ENCODE measurements at regions not wholly inside any gene's neighbourhood (a gene's known extent, or its start where the extent isn't known, plus 50 kb on each side); places are given as distances from the start of the nearest gene placed in this dataset.

DNA sequence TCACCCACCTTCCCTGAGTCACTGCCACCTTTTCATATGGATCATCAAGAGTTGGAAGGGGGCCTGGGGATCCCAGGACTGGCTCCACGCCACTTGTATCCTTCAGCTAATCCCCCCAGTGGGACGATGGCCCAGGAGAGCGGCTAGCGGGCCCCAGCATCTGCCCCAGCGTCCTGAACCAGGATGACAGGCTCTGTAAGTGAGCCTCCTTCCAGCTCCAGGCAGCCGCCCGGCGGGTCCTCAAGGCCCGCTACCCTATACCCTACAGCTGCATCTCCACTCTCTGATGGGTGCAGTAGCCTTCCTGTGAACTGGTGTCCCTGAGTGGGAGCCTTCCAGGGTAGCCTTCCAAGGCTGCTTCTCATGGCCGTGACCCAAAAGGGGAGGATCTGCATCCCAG, 183.1 kb downstream of the ATG4C start:
- Histone ChIP-seq H3K9me3 (no peaks in the 10 kb centered on the region), H3K27ac (no peak overlapping the region), H3K4me3 (no peak overlapping the region), H3K27me3 (no peaks in the 10 kb centered on the region), H3K36me3 (no peaks in the 10 kb centered on the region), H3K4me1 (ENCODE audit: insufficient read depth) (no peaks in the 10 kb centered on the region)
- TF ChIP-seq POLR2A (IDR thresholded peaks at IDR 0.05) (no peak), EP300 (IDR thresholded peaks at IDR 0.05) (no peak)
- TF ChIP-seq, protein P1, sequence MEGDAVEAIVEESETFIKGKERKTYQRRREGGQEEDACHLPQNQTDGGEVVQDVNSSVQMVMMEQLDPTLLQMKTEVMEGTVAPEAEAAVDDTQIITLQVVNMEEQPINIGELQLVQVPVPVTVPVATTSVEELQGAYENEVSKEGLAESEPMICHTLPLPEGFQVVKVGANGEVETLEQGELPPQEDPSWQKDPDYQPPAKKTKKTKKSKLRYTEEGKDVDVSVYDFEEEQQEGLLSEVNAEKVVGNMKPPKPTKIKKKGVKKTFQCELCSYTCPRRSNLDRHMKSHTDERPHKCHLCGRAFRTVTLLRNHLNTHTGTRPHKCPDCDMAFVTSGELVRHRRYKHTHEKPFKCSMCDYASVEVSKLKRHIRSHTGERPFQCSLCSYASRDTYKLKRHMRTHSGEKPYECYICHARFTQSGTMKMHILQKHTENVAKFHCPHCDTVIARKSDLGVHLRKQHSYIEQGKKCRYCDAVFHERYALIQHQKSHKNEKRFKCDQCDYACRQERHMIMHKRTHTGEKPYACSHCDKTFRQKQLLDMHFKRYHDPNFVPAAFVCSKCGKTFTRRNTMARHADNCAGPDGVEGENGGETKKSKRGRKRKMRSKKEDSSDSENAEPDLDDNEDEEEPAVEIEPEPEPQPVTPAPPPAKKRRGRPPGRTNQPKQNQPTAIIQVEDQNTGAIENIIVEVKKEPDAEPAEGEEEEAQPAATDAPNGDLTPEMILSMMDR (IDR thresholded peaks at IDR 0.05) = no peak
- intact Hi-C loops (cut with DNase I) = no loop called here
- no peak for DNase-seq
- 86 to 92% (median 89%) methylated on average over 10 of the region's 10 CpGs for WGBS, 3 donors

GRCh38 chr1:62977366-62977765, 193.4 kb downstream of the ATG4C start:
- Histone ChIP-seq H3K36me3 (no peaks in the 10 kb centered on the region), H3K9me3 (no peaks in the 10 kb centered on the region), H3K27ac (no peak overlapping the region), H3K4me1 (ENCODE audit: insufficient read depth) (no peaks in the 10 kb centered on the region), H3K4me3 (no peak overlapping the region), H3K27me3 (no peaks in the 10 kb centered on the region)
- TF ChIP-seq EP300 (IDR thresholded peaks at IDR 0.05) (no peak), POLR2A (IDR thresholded peaks at IDR 0.05) (no peak)
- no peak for DNase-seq
- 4 to 35% (median 9%) methylated on average over 2 of the region's 2 CpGs for WGBS, 3 donors
- intact Hi-C loops (cut with DNase I) = no loop called here

DNA sequence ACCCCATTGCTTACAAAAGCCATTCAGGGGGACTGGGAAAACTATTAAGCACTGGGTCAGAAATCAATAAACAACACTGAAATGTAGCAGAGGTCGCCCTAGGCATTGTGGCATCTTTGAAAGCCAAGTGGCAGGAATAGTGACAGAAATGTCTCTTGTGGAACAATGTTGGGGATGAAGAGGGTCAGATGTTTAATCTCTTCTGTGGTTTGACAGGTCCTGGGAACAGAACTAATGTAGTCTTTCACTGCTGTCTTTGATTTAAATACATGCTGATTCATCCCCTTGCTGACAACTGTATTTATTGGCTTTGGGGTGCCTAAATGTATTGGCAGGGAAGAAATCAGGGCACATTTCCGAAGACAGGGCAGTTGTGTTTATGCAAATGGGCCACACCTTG, 194.8 kb downstream of the ATG4C start:
- H3K4me3 ChIP-seq = no peak overlapping the region
- no peak overlapping the region for H3K27ac ChIP-seq
- H3K9me3 ChIP-seq = no peaks in the 10 kb centered on the region
- TF ChIP-seq EP300 (IDR thresholded peaks at IDR 0.05) (no peak), POLR2A (IDR thresholded peaks at IDR 0.05) (no peak)
- TF ChIP-seq, protein P1 (IDR thresholded peaks at IDR 0.05) = no peak
- no peaks in the 10 kb centered on the region for H3K27me3 ChIP-seq
- intact Hi-C loops (cut with DNase I) = no loop called here
- DNase-seq = no peak
- no peaks in the 10 kb centered on the region for H3K36me3 ChIP-seq
- H3K4me1 ChIP-seq (ENCODE audit: insufficient read depth) = no peaks in the 10 kb centered on the region
- WGBS, 3 donors = 82 to 92% (median 86%) methylated on average over 2 of the region's 2 CpGs

- H3K4me3 ChIP-seq = no peak overlapping the region
- H3K36me3 ChIP-seq = no peaks in the 10 kb centered on the region
- no peaks in the 10 kb centered on the region for H3K4me1 ChIP-seq (ENCODE audit: insufficient read depth)
- WGBS, 3 donors = 91 to 97% (median 93%) methylated on average over 5 of the region's 5 CpGs
- TF ChIP-seq POLR2A (IDR thresholded peaks at IDR 0.05) = no peak
- TF ChIP-seq, protein P1 (IDR thresholded peaks at IDR 0.05) = no peak
- TF ChIP-seq EP300 (IDR thresholded peaks at IDR 0.05) = no peak
- no peaks in the 10 kb centered on the region for H3K9me3 ChIP-seq
- no peak for DNase-seq
- H3K27me3 ChIP-seq = no peaks in the 10 kb centered on the region
- H3K27ac ChIP-seq = no peak overlapping the region
- intact Hi-C loops (cut with DNase I) = no loop called here
These were observed 197.5 kb downstream of the ATG4C start for GRCh38 chr1:62981434-62981833.

GRCh38 chr1:62988867-62989266, 204.9 kb downstream of the ATG4C start:
- H3K36me3 ChIP-seq = no peaks in the 10 kb centered on the region
- intact Hi-C loops (cut with DNase I) = no loop called here
- TF ChIP-seq, protein P1 (IDR thresholded peaks at IDR 0.05) = no peak
- no peak for TF ChIP-seq POLR2A (IDR thresholded peaks at IDR 0.05)
- TF ChIP-seq EP300 (IDR thresholded peaks at IDR 0.05) = no peak
- H3K4me3 ChIP-seq = no peak overlapping the region
- DNase-seq = no peak
- 37 to 45% (median 38%) methylated on average over 5 of the region's 5 CpGs for WGBS, 3 donors
- no peaks in the 10 kb centered on the region for H3K27me3 ChIP-seq
- no peak overlapping the region for H3K27ac ChIP-seq
- no peaks in the 10 kb centered on the region for H3K4me1 ChIP-seq (ENCODE audit: insufficient read depth)
- H3K9me3 ChIP-seq = no peaks in the 10 kb centered on the region
